Pancreas (tissue), 10 donors: ENCODE measurements at regions not wholly inside any gene's neighbourhood (a gene's known extent, or its start where the extent isn't known, plus 50 kb on each side); places are given as distances from the start of the nearest gene placed in this dataset.
A peak's percentile ranks its signal among the peaks of the same experiment; 100 is the strongest.

Experiments used
- ATAC-seq, 4 donors: fragments of 200-7000 bp; cut with Tn5 transposase; one replicate each; pipeline versions ENCODE4 v1.8.0 to v1.9.1; 2020; ENCODE audit warnings: mild to moderate bottlenecking in 4 of 4, moderate library complexity in 4 of 4
- DNase-seq, 6 donors: peaks; one replicate each; pipeline ENCODE4 v3.0.0-alpha.2; 2020
- FAIRE-seq: peaks from 2 replicates; lab custom pipeline; 2012; peaks lifted over from hg19 to GRCh38; lab: Jason Lieb, UNC
- H3K27ac ChIP-seq, 4 donors: fragments of 200-600 bp; sonication (generic); 1 replicate in 3 of 4; 2 replicates in 1 of 4; pipeline versions ENCODE4 v1.5.0 to v1.8.0; 2020
- H3K27me3 ChIP-seq, 4 donors: fragments of 200-600 bp; one replicate each; pipeline ENCODE4 v1.8.0; 2021
- H3K36me3 ChIP-seq, 3 donors: fragments of 200-600 bp; sonication (generic) in 1 of 3; one replicate each; pipeline versions ENCODE4 v1.5.0 to v1.8.0; 2020 to 2021
- H3K4me1 ChIP-seq, 3 donors: fragments of 200-600 bp; one replicate each; pipeline ENCODE4 v1.8.0; 2021
- H3K4me3 ChIP-seq, 4 donors: fragments of 200-600 bp; sonication (generic) in 2 of 4; one replicate each; pipeline versions ENCODE4 v1.5.0 to v1.8.0; 2020 to 2021
- H3K9me3 ChIP-seq, 4 donors: fragments of 200-600 bp; one replicate each; pipeline ENCODE4 v1.8.0; 2021
- WGBS, 2 donors: extraction: QIAGEN DNeasy Blood & Tissue Kit; methylation state at CpG; one replicate each; pipeline ENCODE4 v1.1.7; 2013; 5-methylcytosine and 5-hydroxymethylcytosine counted together
- intact Hi-C, 3 donors: fragments of 100-400 bp; cut with DNase I; formaldehyde crosslinking; loops; one replicate each; pipeline versions ENCODE4 v1.11.1 to v1.14.2; 2022
- TF ChIP-seq, protein P1 (sequence below), 4 donors: fragments of 200-600 bp; sonication (generic) in 3 of 4; IDR thresholded peaks; one replicate each; pipeline versions ENCODE4 v1.5.0 to v1.8.0; 2021; ENCODE audit warnings: antibody characterized with exemption in 4 of 4
- donor health status: healthy with polysubstance abuse.
- donor health status: DM: no; HTN: no; CAD: no; lungs with moderate emphysema.
- donor health status: DM: no; HTN: no; CAD: no.
- donor health status: control.
- donor health status: control.
- donor health status: Bipolar disorder and iron deficiency.
- donor health status: DM: yes; HTN: yes; CAD: no.
- donor health status: DM: no; HTN: no; CAD: no.
- donor health status: DM: no; HTN: no; CAD: no.
- donor health status: DM: yes; HTN: yes; CAD: no.

DNA sequence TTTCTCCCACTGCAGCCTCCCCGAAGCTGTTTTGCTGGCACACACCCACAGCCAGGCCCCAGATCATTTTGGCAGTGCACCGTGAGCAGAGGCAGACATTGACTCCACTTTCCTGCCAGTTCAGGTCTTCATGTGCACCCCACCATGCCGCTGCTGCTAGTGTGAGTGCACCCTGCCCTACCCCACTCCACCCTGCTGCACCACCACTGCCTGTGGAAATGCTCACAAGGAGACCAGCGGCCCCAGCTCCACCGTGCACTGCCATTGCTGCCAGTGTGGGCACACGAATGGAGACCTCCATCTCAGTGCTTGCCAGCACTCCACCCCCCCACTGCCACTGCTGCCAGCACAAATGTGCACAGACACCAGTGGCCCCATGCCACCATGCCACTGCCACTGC, 277.6 kb upstream of the ZC4H2 start:
- Histone ChIP-seq H3K36me3 (no peaks in the 10 kb centered on the region), H3K9me3 (no peaks in the 10 kb centered on the region), H3K4me1 (no peaks in the 10 kb centered on the region), H3K27me3 (no peaks in the 10 kb centered on the region), H3K27ac (no peak overlapping the region), H3K4me3 (no peak overlapping the region)
- ATAC-seq (no peak), DNase-seq (peak in 1 of 6 donors; percentile 46), FAIRE-seq (no peak)
- TF ChIP-seq, protein P1, sequence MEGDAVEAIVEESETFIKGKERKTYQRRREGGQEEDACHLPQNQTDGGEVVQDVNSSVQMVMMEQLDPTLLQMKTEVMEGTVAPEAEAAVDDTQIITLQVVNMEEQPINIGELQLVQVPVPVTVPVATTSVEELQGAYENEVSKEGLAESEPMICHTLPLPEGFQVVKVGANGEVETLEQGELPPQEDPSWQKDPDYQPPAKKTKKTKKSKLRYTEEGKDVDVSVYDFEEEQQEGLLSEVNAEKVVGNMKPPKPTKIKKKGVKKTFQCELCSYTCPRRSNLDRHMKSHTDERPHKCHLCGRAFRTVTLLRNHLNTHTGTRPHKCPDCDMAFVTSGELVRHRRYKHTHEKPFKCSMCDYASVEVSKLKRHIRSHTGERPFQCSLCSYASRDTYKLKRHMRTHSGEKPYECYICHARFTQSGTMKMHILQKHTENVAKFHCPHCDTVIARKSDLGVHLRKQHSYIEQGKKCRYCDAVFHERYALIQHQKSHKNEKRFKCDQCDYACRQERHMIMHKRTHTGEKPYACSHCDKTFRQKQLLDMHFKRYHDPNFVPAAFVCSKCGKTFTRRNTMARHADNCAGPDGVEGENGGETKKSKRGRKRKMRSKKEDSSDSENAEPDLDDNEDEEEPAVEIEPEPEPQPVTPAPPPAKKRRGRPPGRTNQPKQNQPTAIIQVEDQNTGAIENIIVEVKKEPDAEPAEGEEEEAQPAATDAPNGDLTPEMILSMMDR (IDR thresholded peaks at IDR 0.05): no peak
- intact Hi-C loops: no loop called here
- 72 to 81% methylated on average over 6 of the region's 6 CpGs for WGBS, 2 donors

DNA sequence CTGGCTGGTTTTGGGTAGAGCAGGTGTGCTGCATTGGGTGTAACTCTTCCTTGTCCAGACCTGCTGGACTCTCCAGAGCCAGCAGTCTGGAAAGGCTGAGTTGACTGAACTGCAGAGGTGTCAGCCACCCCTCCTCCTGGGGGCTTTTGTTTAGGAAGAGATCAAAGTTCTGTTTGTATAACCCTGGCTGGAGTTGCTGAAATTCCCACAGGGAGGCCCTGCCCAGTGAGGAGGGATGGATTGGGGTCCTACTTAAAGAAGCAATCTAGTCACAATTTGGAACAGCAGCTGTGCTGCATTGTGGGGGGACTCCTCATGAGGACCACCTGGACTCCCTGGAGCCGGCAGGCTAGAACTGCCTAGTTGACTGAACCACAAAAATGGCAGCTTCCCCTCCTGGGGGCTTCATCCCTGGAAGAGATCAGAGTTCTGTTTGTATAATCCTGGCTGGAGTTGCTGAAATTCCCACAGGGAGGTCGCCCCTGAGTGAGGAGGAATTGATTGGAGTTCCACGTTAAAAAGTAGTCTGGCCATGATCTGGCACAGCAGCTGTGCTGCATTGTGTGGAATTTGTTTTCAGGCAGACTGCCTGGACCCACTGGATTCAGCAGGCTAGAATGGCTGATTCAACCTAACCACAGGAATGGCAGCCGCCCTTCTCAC, 264.9 kb upstream of the ZC4H2 start:
- TF ChIP-seq, protein P1 (IDR thresholded peaks at IDR 0.05): no peak
- peaks cover 0 to 3% (median 0%) of the 10 kb centered on the region in 4 donors for H3K9me3 ChIP-seq
- intact Hi-C loops: no loop called here
- 28 to 32% methylated on average over 4 of the region's 4 CpGs for WGBS, 2 donors
- H3K27ac ChIP-seq: no peak overlapping the region
- no peak for DNase-seq
- no peaks in the 10 kb centered on the region for H3K4me1 ChIP-seq
- no peak for FAIRE-seq
- H3K27me3 ChIP-seq: no peaks in the 10 kb centered on the region
- no peak overlapping the region for H3K4me3 ChIP-seq
- ATAC-seq: no peak
- H3K36me3 ChIP-seq: no peaks in the 10 kb centered on the region

DNA sequence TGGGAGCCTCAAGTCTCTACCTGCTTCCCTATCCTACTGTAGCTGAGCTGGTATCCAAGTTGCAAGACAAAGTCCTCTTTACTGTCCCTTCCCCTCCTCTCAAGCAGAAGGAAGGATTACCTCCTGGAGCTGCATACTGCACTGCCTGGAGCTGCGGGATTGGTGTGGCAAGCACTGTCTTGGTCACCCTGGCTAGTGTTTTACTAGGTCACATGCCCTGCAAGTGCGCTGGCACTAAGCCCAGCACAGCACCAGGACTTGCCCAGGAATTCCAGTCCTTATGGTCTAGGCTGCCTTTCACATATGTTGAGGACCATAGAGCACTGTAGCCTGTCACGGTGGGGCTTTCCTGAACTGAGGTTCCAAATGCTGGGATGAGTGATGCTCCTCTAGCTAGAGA, 227.3 kb upstream of the ZC4H2 start:
- FAIRE-seq: no peak
- Histone ChIP-seq H3K4me1 (no peaks in the 10 kb centered on the region), H3K4me3 (no peak overlapping the region), H3K9me3 (no peaks in the 10 kb centered on the region), H3K27me3 (no peaks in the 10 kb centered on the region), H3K27ac (no peak overlapping the region), H3K36me3 (no peaks in the 10 kb centered on the region)
- intact Hi-C loops: no loop called here
- TF ChIP-seq, protein P1 (IDR thresholded peaks at IDR 0.05): no peak
- 60 to 67% methylated on average over 3 of the region's 3 CpGs for WGBS, 2 donors
- ATAC-seq: no peak
- peak in 1 of 6 donors; percentile 9 for DNase-seq

DNA sequence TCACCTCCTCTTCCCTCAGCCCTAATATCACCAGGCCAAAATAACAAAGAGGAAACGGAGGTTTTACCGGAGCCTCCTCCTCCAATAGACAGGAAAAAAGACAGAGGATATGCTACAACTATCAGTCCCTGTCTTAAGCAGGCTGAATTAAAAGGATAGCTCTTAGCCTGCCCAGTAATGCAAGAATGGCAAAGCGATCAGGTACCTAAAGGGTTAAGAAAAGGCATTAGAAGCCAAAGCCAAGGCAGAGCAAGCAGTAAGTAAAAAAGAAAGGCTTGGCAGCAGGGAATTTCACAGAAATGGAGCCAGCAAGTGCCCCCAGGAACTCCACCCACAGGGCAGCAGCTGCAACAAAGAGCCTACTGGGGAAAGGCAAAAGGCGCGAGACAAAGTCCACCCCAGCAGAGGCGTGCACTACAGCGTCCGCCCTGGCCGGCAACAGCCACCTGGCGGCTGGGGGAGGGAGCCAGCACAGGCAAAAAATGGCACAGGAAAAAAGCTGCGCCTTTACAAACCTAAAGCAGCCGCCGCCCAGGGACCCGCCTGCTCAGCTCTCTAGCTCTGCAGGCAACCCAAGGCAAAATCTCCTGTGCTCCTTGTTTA, 220.6 kb upstream of the ZC4H2 start:
- ATAC-seq (peak; percentile 90 to 99 (median 94)), FAIRE-seq (no peak), DNase-seq (peak; percentile 19 to 70 (median 44))
- TF ChIP-seq, protein P1 (IDR thresholded peaks at IDR 0.05): peak in 3 of 4 donors; percentile 8 to 12 (median 11)
- H3K9me3 ChIP-seq: no peaks in the 10 kb centered on the region
- no peak overlapping the region for H3K27ac ChIP-seq
- H3K27me3 ChIP-seq: no peaks in the 10 kb centered on the region
- intact Hi-C loops: no loop called here
- H3K4me1 ChIP-seq: no peaks in the 10 kb centered on the region
- H3K4me3 ChIP-seq: peak overlapping the region in 1 of 4 donors; percentile 18
- H3K36me3 ChIP-seq: no peaks in the 10 kb centered on the region
- 6 to 19% methylated on average over 14 of the region's 14 CpGs for WGBS, 2 donors

DNA sequence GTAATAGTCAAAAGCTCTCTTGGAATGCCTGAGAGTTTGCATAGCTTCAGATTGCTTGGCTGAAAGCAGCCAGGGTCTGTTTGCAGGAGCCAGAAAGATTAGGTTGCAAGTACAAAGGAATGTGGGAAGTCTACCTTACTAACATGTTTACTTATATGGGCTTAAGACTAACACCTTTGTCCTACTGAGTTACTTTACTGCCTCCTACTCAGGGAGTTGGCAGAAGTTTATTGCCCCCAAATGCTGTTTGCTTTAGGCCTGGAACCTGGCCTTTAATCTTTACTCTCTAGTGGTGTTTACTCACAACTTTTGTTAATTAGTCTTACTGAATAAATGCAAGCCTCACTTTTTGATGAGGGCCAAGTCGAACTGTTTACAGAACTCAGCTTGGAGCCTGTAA, 219.4 kb upstream of the ZC4H2 start:
- peak; percentile 29 for FAIRE-seq
- ATAC-seq: peak in 1 of 4 donors; percentile 20

More for the DNA sequence above, 219.4 kb upstream of the ZC4H2 start:
- no peaks in the 10 kb centered on the region for H3K36me3 ChIP-seq
- intact Hi-C loops: no loop called here
- H3K27ac ChIP-seq: peak overlapping the region in 1 of 4 donors; percentile 4
- TF ChIP-seq, protein P1 (IDR thresholded peaks at IDR 0.05): no peak
- no peaks in the 10 kb centered on the region for H3K4me1 ChIP-seq
- H3K4me3 ChIP-seq: no peak overlapping the region
- DNase-seq: no peak
- no peaks in the 10 kb centered on the region for H3K27me3 ChIP-seq
- 16 to 17% methylated on average over 1 of the region's 1 CpG for WGBS, 2 donors
- no peaks in the 10 kb centered on the region for H3K9me3 ChIP-seq
